ENCODE measurements at regions not wholly inside any gene's neighbourhood (a gene's known extent, or its start where the extent isn't known, plus 50 kb on each side); places are given as distances from the start of the nearest gene placed in this dataset.
"Not testable (repeated sequence)": the region's sequence is repeated elsewhere in the genome, so short reads cannot be mapped to it uniquely, and the experiment has no call there.

GRCh38 chr14:105682956-105683570 lies 156.7 kb downstream of the TMEM121 start:
- WGBS (ENCODE audit: extremely low coverage, insufficient coverage, insufficient read length): 100% methylated on average over 1 of the region's 5 CpGs
- no peak for DNase-seq

DNA sequence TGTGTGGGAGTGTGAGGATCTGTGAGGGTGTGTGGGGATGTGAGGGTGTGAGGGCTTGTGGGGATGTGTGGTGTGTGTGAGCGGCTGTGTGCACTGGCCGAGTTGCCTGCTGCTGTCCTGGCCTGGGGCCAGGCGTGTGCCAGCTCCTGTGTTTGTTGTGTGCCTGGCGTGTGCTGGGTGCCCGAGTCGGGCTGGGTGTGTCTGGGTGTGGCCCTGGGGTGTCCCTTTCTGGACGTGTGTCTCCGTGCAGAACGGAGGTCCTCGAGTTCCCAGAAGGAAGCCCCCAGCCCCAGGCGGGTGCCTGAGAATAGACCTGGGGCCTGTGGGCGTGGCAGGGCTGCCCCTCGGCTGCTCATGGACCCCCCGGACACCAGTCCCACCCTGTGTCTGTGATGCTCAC lies 157.7 kb downstream of the TMEM121 start:
- not testable (repeated sequence) for H4K8ac ChIP-seq (ENCODE audit: low read depth, low read length); H2BK120ac ChIP-seq (ENCODE audit: insufficient read depth, low read length, poor library complexity); H3K18ac ChIP-seq (ENCODE audit: low read length); H3K4me2 ChIP-seq (ENCODE audit: low read length); H3K4ac ChIP-seq (ENCODE audit: low read depth, low read length); H2AFZ ChIP-seq (ENCODE audit: insufficient read depth, low read length, poor library complexity); H3K4me3 ChIP-seq (ENCODE audit: low read depth, low read length); H3K14ac ChIP-seq (ENCODE audit: low read length); H3K79me2 ChIP-seq (ENCODE audit: control insufficient read depth, insufficient read depth, low read length, poor library complexity); H3K9ac ChIP-seq (ENCODE audit: low read length); H3K27me3 ChIP-seq (ENCODE audit: insufficient read depth, low read length); H4K91ac ChIP-seq (ENCODE audit: low read depth, low read length); H4K12ac ChIP-seq (ENCODE audit: low read depth, low read length); H3K23ac ChIP-seq (ENCODE audit: low read length); H3K4me1 ChIP-seq (ENCODE audit: control insufficient read depth in 1 of 2, insufficient read depth in 2 of 2, low read length in 2 of 2); H2AK5ac ChIP-seq (ENCODE audit: low read length); H2BK12ac ChIP-seq (ENCODE audit: low read length); H3K36me3 ChIP-seq (ENCODE audit: control insufficient read depth in 1 of 2, insufficient read depth in 2 of 2, low read length in 2 of 2); H3K27ac ChIP-seq (ENCODE audit: low read depth, low read length); DNase-seq; H3K79me1 ChIP-seq (ENCODE audit: low read length); H2BK5ac ChIP-seq (ENCODE audit: low read depth, low read length, poor library complexity)
- H3K9me3 ChIP-seq (ENCODE audit: insufficient read depth, low read depth, low read length): peaks cover 41% of the 10 kb centered on the region
- WGBS (ENCODE audit: extremely low coverage, insufficient coverage, insufficient read length): no CpG with 5 or more reads among the region's 14 CpGs

More at GRCh38 chr14:105682956-105683570, 156.7 kb downstream of the TMEM121 start:
- no peak overlapping the region for H2BK5ac ChIP-seq (ENCODE audit: low read depth, low read length, poor library complexity)
- H3K36me3 ChIP-seq (ENCODE audit: control insufficient read depth in 1 of 2, insufficient read depth in 2 of 2, low read length in 2 of 2): no peaks in the 10 kb centered on the region
- no peak overlapping the region for H2BK12ac ChIP-seq (ENCODE audit: low read length)
- H3K79me1 ChIP-seq (ENCODE audit: low read length): no peaks in the 10 kb centered on the region
- no peaks in the 10 kb centered on the region for H3K27me3 ChIP-seq (ENCODE audit: insufficient read depth, low read length)
- peaks cover 38% of the 10 kb centered on the region for H3K9me3 ChIP-seq (ENCODE audit: insufficient read depth, low read depth, low read length)
- no peaks in the 10 kb centered on the region for H3K79me2 ChIP-seq (ENCODE audit: control insufficient read depth, insufficient read depth, low read length, poor library complexity)
- H4K91ac ChIP-seq (ENCODE audit: low read depth, low read length): no peak overlapping the region
- no peak overlapping the region for H4K8ac ChIP-seq (ENCODE audit: low read depth, low read length)
- no peak overlapping the region for H3K18ac ChIP-seq (ENCODE audit: low read length)
- no peak overlapping the region for H4K12ac ChIP-seq (ENCODE audit: low read depth, low read length)
- H2AFZ ChIP-seq (ENCODE audit: insufficient read depth, low read length, poor library complexity): no peak overlapping the region
- no peaks in the 10 kb centered on the region for H3K4me1 ChIP-seq (ENCODE audit: control insufficient read depth in 1 of 2, insufficient read depth in 2 of 2, low read length in 2 of 2)
- H3K4ac ChIP-seq (ENCODE audit: low read depth, low read length): no peak overlapping the region
- H3K4me2 ChIP-seq (ENCODE audit: low read length): no peak overlapping the region
- H3K9ac ChIP-seq (ENCODE audit: low read length): no peak overlapping the region
- H3K27ac ChIP-seq (ENCODE audit: low read depth, low read length): no peak overlapping the region
- peak overlapping the region; percentile 57 for H3K4me3 ChIP-seq (ENCODE audit: low read depth, low read length)
- no peak overlapping the region for H2AK5ac ChIP-seq (ENCODE audit: low read length)
- no peak overlapping the region for H3K14ac ChIP-seq (ENCODE audit: low read length)
- no peak overlapping the region for H2BK120ac ChIP-seq (ENCODE audit: insufficient read depth, low read length, poor library complexity)
- no peak overlapping the region for H3K23ac ChIP-seq (ENCODE audit: low read length)

DNA sequence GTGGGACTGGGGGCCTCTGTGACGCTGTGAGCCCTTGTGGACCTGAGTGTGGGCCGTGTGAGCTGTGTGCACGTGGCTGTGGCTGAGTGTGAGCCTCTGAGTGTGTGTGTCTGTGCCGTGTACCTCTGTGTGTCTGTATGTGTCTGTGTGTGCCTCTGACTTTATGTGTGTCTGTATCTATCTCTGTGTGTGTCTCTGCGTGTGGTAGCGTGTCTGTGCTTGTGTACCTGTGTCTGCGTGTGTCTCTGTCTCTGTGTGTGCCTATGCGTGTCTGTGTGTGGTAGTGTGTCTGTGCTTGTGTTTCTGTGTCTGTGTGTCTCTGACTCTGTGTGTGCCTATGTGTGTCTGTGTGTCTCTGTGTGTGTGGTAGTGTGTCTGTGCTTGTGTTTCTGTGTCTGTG lies 158.2 kb downstream of the TMEM121 start:
- not testable (repeated sequence) for H3K36me3 ChIP-seq (ENCODE audit: control insufficient read depth in 1 of 2, insufficient read depth in 2 of 2, low read length in 2 of 2); H3K14ac ChIP-seq (ENCODE audit: low read length); H3K4me2 ChIP-seq (ENCODE audit: low read length); H3K4me3 ChIP-seq (ENCODE audit: low read depth, low read length); H3K27me3 ChIP-seq (ENCODE audit: insufficient read depth, low read length); H4K91ac ChIP-seq (ENCODE audit: low read depth, low read length); H3K4ac ChIP-seq (ENCODE audit: low read depth, low read length); H2BK120ac ChIP-seq (ENCODE audit: insufficient read depth, low read length, poor library complexity); H2BK5ac ChIP-seq (ENCODE audit: low read depth, low read length, poor library complexity); H2AK5ac ChIP-seq (ENCODE audit: low read length); H3K79me2 ChIP-seq (ENCODE audit: control insufficient read depth, insufficient read depth, low read length, poor library complexity); DNase-seq; H4K12ac ChIP-seq (ENCODE audit: low read depth, low read length); H3K79me1 ChIP-seq (ENCODE audit: low read length); H3K4me1 ChIP-seq (ENCODE audit: control insufficient read depth in 1 of 2, insufficient read depth in 2 of 2, low read length in 2 of 2); H2AFZ ChIP-seq (ENCODE audit: insufficient read depth, low read length, poor library complexity); H2BK12ac ChIP-seq (ENCODE audit: low read length); H3K27ac ChIP-seq (ENCODE audit: low read depth, low read length); H3K18ac ChIP-seq (ENCODE audit: low read length); H3K9ac ChIP-seq (ENCODE audit: low read length); H4K8ac ChIP-seq (ENCODE audit: low read depth, low read length); H3K23ac ChIP-seq (ENCODE audit: low read length)
- peaks cover 41% of the 10 kb centered on the region for H3K9me3 ChIP-seq (ENCODE audit: insufficient read depth, low read depth, low read length)
- WGBS (ENCODE audit: extremely low coverage, insufficient coverage, insufficient read length): no CpG with 5 or more reads among the region's 8 CpGs

- Histone ChIP-seq H2BK12ac (ENCODE audit: low read length) (no peak overlapping the region), H3K79me2 (ENCODE audit: control insufficient read depth, insufficient read depth, low read length, poor library complexity) (no peaks in the 10 kb centered on the region), H3K18ac (ENCODE audit: low read length) (no peak overlapping the region), H4K12ac (ENCODE audit: low read depth, low read length) (no peak overlapping the region), H3K4ac (ENCODE audit: low read depth, low read length) (no peak overlapping the region), H3K23ac (ENCODE audit: low read length) (no peak overlapping the region), H3K27ac (ENCODE audit: low read depth, low read length) (no peak overlapping the region), H3K4me1 (ENCODE audit: control insufficient read depth in 1 of 2, insufficient read depth in 2 of 2, low read length in 2 of 2) (no peaks in the 10 kb centered on the region), H2BK5ac (ENCODE audit: low read depth, low read length, poor library complexity) (no peak overlapping the region), H4K8ac (ENCODE audit: low read depth, low read length) (no peak overlapping the region), H2BK120ac (ENCODE audit: insufficient read depth, low read length, poor library complexity) (no peak overlapping the region), H3K9me3 (ENCODE audit: insufficient read depth, low read depth, low read length) (peaks cover 42% of the 10 kb centered on the region), H3K9ac (ENCODE audit: low read length) (no peak overlapping the region), H2AFZ (ENCODE audit: insufficient read depth, low read length, poor library complexity) (no peak overlapping the region), H3K14ac (ENCODE audit: low read length) (no peak overlapping the region), H2AK5ac (ENCODE audit: low read length) (no peak overlapping the region), H4K91ac (ENCODE audit: low read depth, low read length) (no peak overlapping the region), H3K4me3 (ENCODE audit: low read depth, low read length) (no peak overlapping the region), H3K4me2 (ENCODE audit: low read length) (no peak overlapping the region), H3K27me3 (ENCODE audit: insufficient read depth, low read length) (no peaks in the 10 kb centered on the region), H3K79me1 (ENCODE audit: low read length) (no peaks in the 10 kb centered on the region), H3K36me3 (ENCODE audit: control insufficient read depth in 1 of 2, insufficient read depth in 2 of 2, low read length in 2 of 2) (peaks cover 0 to 2% of the 10 kb centered on the region in 2 experiments)
- DNase-seq: no peak
- WGBS (ENCODE audit: extremely low coverage, insufficient coverage, insufficient read length): no CpG with 5 or more reads among the region's 2 CpGs
Observed at GRCh38 chr14:105685003-105685402, 158.6 kb downstream of the TMEM121 start.
